ENCODE measurements at regions not wholly inside any gene's neighbourhood (a gene's known extent, or its start where the extent isn't known, plus 50 kb on each side); places are given as distances from the start of the nearest gene placed in this dataset.
"Not testable (repeated sequence)": the region's sequence is repeated elsewhere in the genome, so short reads cannot be mapped to it uniquely, and the experiment has no call there.

- no peak for DNase-seq (ENCODE audit: low read depth)
Measured at GRCh38 chrX:39402158-39402557, 600.9 kb downstream of the MID1IP1 start.

- DNase-seq (ENCODE audit: low read depth): no peak
Measured at GRCh38 chrX:39406799-39407198, 605.5 kb downstream of the MID1IP1 start.

GRCh38 chrX:39409246-39409917 is 608.1 kb downstream of the MID1IP1 start:
- no peak for DNase-seq (ENCODE audit: low read depth)

- no peak for DNase-seq (ENCODE audit: low read depth)
Measured at GRCh38 chrX:39414290-39414854, 613.1 kb downstream of the MID1IP1 start.

- no peak for DNase-seq (ENCODE audit: low read depth)
Measured at GRCh38 chrX:39416547-39417260, 615.4 kb downstream of the MID1IP1 start.

GRCh38 chrX:39418254-39418704 is 617.0 kb downstream of the MID1IP1 start:
- no peak for DNase-seq (ENCODE audit: low read depth)

- no peak for DNase-seq (ENCODE audit: low read depth)
Measured at GRCh38 chrX:39418731-39419638, 617.7 kb downstream of the MID1IP1 start.

GRCh38 chrX:39421006-39421405 is 619.7 kb downstream of the MID1IP1 start:
- DNase-seq (ENCODE audit: low read depth): no peak

GRCh38 chrX:39425124-39425806 is 624.0 kb downstream of the MID1IP1 start:
- DNase-seq (ENCODE audit: low read depth): no peak

- DNase-seq (ENCODE audit: low read depth): no peak
Measured at GRCh38 chrX:39426101-39426500, 624.8 kb downstream of the MID1IP1 start.

GRCh38 chrX:39427492-39427891 is 626.2 kb downstream of the MID1IP1 start:
- DNase-seq (ENCODE audit: low read depth): no peak

- no peak for DNase-seq (ENCODE audit: low read depth)
Measured at GRCh38 chrX:39427906-39428305, 626.6 kb downstream of the MID1IP1 start.

GRCh38 chrX:39430551-39430950 is 629.3 kb downstream of the MID1IP1 start:
- DNase-seq (ENCODE audit: low read depth): no peak

GRCh38 chrX:39431893-39432292 is 630.6 kb downstream of the MID1IP1 start:
- DNase-seq (ENCODE audit: low read depth): no peak

- DNase-seq (ENCODE audit: low read depth): not testable (repeated sequence)
Measured at GRCh38 chrX:39434671-39435070, 633.4 kb downstream of the MID1IP1 start.

GRCh38 chrX:39436538-39436937 is 635.3 kb downstream of the MID1IP1 start:
- not testable (repeated sequence) for DNase-seq (ENCODE audit: low read depth)

GRCh38 chrX:39437670-39438441 is 636.6 kb downstream of the MID1IP1 start:
- no peak for DNase-seq (ENCODE audit: low read depth)

GRCh38 chrX:39438603-39439602 is 637.6 kb downstream of the MID1IP1 start:
- DNase-seq (ENCODE audit: low read depth): no peak

Measured in activated gamma-delta T cell treated with anti-CD3 and anti-CD28 coated beads, Interleukin-2, amount 50 U/mL, for 16 hours (primary cell).